NT2/D1 (cell line): ENCODE measurements at regions not wholly inside any gene's neighbourhood (a gene's known extent, or its start where the extent isn't known, plus 50 kb on each side); places are given as distances from the start of the nearest gene placed in this dataset.

ENCODE experiments used
- DNase-seq: peaks from one replicate; pipeline ENCODE4 v3.0.0-alpha.2; 2011; ENCODE audit warnings: low read depth, low spot score
- H3K27me3 ChIP-seq: 2 replicates; pipeline ENCODE4 v1.6.0; 2011; ENCODE audit warnings: mild to moderate bottlenecking; ENCODE audit not compliant: insufficient read length, insufficient read depth
- H3K36me3 ChIP-seq: 2 replicates; pipeline ENCODE4 v1.6.1; 2011; ENCODE audit warnings: mild to moderate bottlenecking, low read length, mixed read lengths; ENCODE audit not compliant: insufficient read depth, insufficient read length
- H3K4me1 ChIP-seq: 2 replicates; pipeline ENCODE4 v1.5.1; 2011; ENCODE audit not compliant: insufficient read depth, insufficient read length
- H3K4me3 ChIP-seq: 2 replicates; pipeline ENCODE4 v1.5.1; 2011; ENCODE audit warnings: low read depth; ENCODE audit not compliant: insufficient read length
- H3K9ac ChIP-seq: 2 replicates; pipeline ENCODE4 v1.6.0; 2011; ENCODE audit warnings: low read depth; ENCODE audit not compliant: insufficient read length
- H3K9me3 ChIP-seq: 2 replicates; pipeline ENCODE4 v1.5.1; 2011; ENCODE audit warnings: mild to moderate bottlenecking, low read length; ENCODE audit not compliant: insufficient read depth
- SUZ12 ChIP-seq: IDR thresholded peaks from 2 replicates; pipeline ENCODE4 v1.6.1; 2011; ENCODE audit not compliant: insufficient read length, insufficient read depth; ENCODE audit errors: extremely low read depth
- YY1 ChIP-seq: IDR thresholded peaks from 2 replicates; pipeline ENCODE4 v1.6.1; 2011; ENCODE audit not compliant: insufficient read length, insufficient read depth
- ZNF274 ChIP-seq: IDR thresholded peaks from 2 replicates; pipeline ENCODE4 v1.6.1; 2011; ENCODE audit warnings: mild to moderate bottlenecking, low read depth, low read length

- Histone ChIP-seq H3K9ac (no peak overlapping the region), H3K9me3 (no peaks in the 10 kb centered on the region), H3K27me3 (no peaks in the 10 kb centered on the region), H3K4me3 (no peak overlapping the region), H3K36me3 (no peaks in the 10 kb centered on the region), H3K4me1 (no peaks in the 10 kb centered on the region)
- no peak for DNase-seq
- TF ChIP-seq YY1, result no peak
- TF ChIP-seq ZNF274, result no peak
- TF ChIP-seq SUZ12, result no peak
Observed at GRCh38 chr12:43098071-43098470, 453.9 kb downstream of the ADAMTS20 start.

- H3K4me1 ChIP-seq, result no peaks in the 10 kb centered on the region
- no peak overlapping the region for H3K9ac ChIP-seq
- DNase-seq, result no peak
- H3K9me3 ChIP-seq, result no peaks in the 10 kb centered on the region
- no peaks in the 10 kb centered on the region for H3K27me3 ChIP-seq
- H3K4me3 ChIP-seq, result no peak overlapping the region
- TF ChIP-seq YY1, result no peak
- TF ChIP-seq SUZ12, result no peak
- no peaks in the 10 kb centered on the region for H3K36me3 ChIP-seq
Observed at GRCh38 chr12:43097471-43097870, 454.5 kb downstream of the ADAMTS20 start.

GRCh38 chr12:43095669-43096280 is 456.2 kb downstream of the ADAMTS20 start:
- Histone ChIP-seq H3K9ac (no peak overlapping the region), H3K9me3 (no peaks in the 10 kb centered on the region), H3K36me3 (no peaks in the 10 kb centered on the region), H3K4me3 (no peak overlapping the region), H3K27me3 (no peaks in the 10 kb centered on the region), H3K4me1 (no peaks in the 10 kb centered on the region)
- TF ChIP-seq ZNF274, result no peak
- TF ChIP-seq YY1, result no peak
- TF ChIP-seq SUZ12, result no peak
- DNase-seq, result no peak

GRCh38 chr12:43094886-43095575 is 457.0 kb downstream of the ADAMTS20 start:
- no peaks in the 10 kb centered on the region for H3K27me3 ChIP-seq
- TF ChIP-seq YY1 (no peak), SUZ12 (no peak), ZNF274 (no peak)

GRCh38 chr12:43090981-43091380 is 461.0 kb downstream of the ADAMTS20 start:
- Histone ChIP-seq H3K9me3 (peaks cover 7% of the 10 kb centered on the region; the same call in 1 of the 2 replicates), H3K4me1 (no peaks in the 10 kb centered on the region), H3K36me3 (no peaks in the 10 kb centered on the region), H3K9ac (no peak overlapping the region), H3K4me3 (no peak overlapping the region), H3K27me3 (no peaks in the 10 kb centered on the region)
- no peak for DNase-seq
- TF ChIP-seq YY1 (no peak), SUZ12 (no peak), ZNF274 (no peak)

More at GRCh38 chr12:43094886-43095575, 457.0 kb downstream of the ADAMTS20 start:
- Histone ChIP-seq H3K9me3 (no peaks in the 10 kb centered on the region), H3K4me3 (no peak overlapping the region), H3K4me1 (no peaks in the 10 kb centered on the region), H3K9ac (no peak overlapping the region), H3K36me3 (no peaks in the 10 kb centered on the region)
- DNase-seq, result no peak

GRCh38 chr12:43087195-43088091 is 464.6 kb downstream of the ADAMTS20 start:
- no peak for TF ChIP-seq YY1
- no peak for TF ChIP-seq ZNF274
- TF ChIP-seq SUZ12, result no peak
- no peak overlapping the region for H3K4me3 ChIP-seq
- no peaks in the 10 kb centered on the region for H3K36me3 ChIP-seq
- no peak for DNase-seq
- H3K27me3 ChIP-seq, result no peaks in the 10 kb centered on the region
- no peaks in the 10 kb centered on the region for H3K4me1 ChIP-seq
- H3K9me3 ChIP-seq, result peaks cover 31% of the 10 kb centered on the region
- no peak overlapping the region for H3K9ac ChIP-seq

- Histone ChIP-seq H3K4me3 (no peak overlapping the region), H3K36me3 (no peaks in the 10 kb centered on the region), H3K9ac (no peak overlapping the region), H3K27me3 (no peaks in the 10 kb centered on the region), H3K9me3 (peaks cover 8% of the 10 kb centered on the region), H3K4me1 (no peaks in the 10 kb centered on the region)
- no peak for DNase-seq
- TF ChIP-seq ZNF274, result no peak
- no peak for TF ChIP-seq YY1
- no peak for TF ChIP-seq SUZ12
Observed at GRCh38 chr12:43079476-43079875, 472.5 kb downstream of the ADAMTS20 start.
